ENCODE measurements at regions not wholly inside any gene's neighbourhood (a gene's known extent, or its start where the extent isn't known, plus 50 kb on each side); places are given as distances from the start of the nearest gene placed in this dataset.
"Not testable (repeated sequence)": the region's sequence is repeated elsewhere in the genome, so short reads cannot be mapped to it uniquely, and the experiment has no call there.

- H3K4me1 ChIP-seq, result no peaks in the 10 kb centered on the region
- WGBS, result 49% methylated on average over 4 of the region's 5 CpGs
- H3K27me3 ChIP-seq, result no peaks in the 10 kb centered on the region
- no peaks in the 10 kb centered on the region for H3K9me3 ChIP-seq
- H3K27ac ChIP-seq, result no peak overlapping the region
- no peak for DNase-seq (ENCODE audit: low spot score in 2 of 2)
- H3K4me3 ChIP-seq, result no peak overlapping the region
- no peaks in the 10 kb centered on the region for H3K36me3 ChIP-seq
- no peak for TF ChIP-seq CTCF (IDR thresholded peaks at IDR 0.05)
- no peak for TF ChIP-seq POLR2AphosphoS5 (IDR thresholded peaks at IDR 0.05)
- TF ChIP-seq POLR2A (IDR thresholded peaks at IDR 0.05), result no peak
- no peak for TF ChIP-seq EP300 (IDR thresholded peaks at IDR 0.05)
Observed at GRCh38 chr20:39717936-39718335, 755.8 kb downstream of the DHX35 start.

GRCh38 chr20:39716796-39717341, 754.7 kb downstream of the DHX35 start:
- 60% methylated on average over 1 of the region's 1 CpG for WGBS
- no peaks in the 10 kb centered on the region for H3K4me1 ChIP-seq
- no peaks in the 10 kb centered on the region for H3K27me3 ChIP-seq
- H3K36me3 ChIP-seq, result no peaks in the 10 kb centered on the region
- TF ChIP-seq POLR2A (IDR thresholded peaks at IDR 0.05) (no peak), POLR2AphosphoS5 (IDR thresholded peaks at IDR 0.05) (no peak), CTCF (IDR thresholded peaks at IDR 0.05) (no peak)
- no peaks in the 10 kb centered on the region for H3K9me3 ChIP-seq
- DNase-seq (ENCODE audit: low spot score in 2 of 2), result no peak
- H3K27ac ChIP-seq, result no peak overlapping the region
- no peak overlapping the region for H3K4me3 ChIP-seq

GRCh38 chr20:39713076-39713840, 751.1 kb downstream of the DHX35 start:
- no peak for DNase-seq (ENCODE audit: low spot score in 2 of 2)
- TF ChIP-seq POLR2A (IDR thresholded peaks at IDR 0.05) (no peak), POLR2AphosphoS5 (IDR thresholded peaks at IDR 0.05) (no peak), EP300 (IDR thresholded peaks at IDR 0.05) (no peak), CTCF (IDR thresholded peaks at IDR 0.05) (no peak)
- no peaks in the 10 kb centered on the region for H3K9me3 ChIP-seq
- 69% methylated on average over 4 of the region's 4 CpGs for WGBS
- no peaks in the 10 kb centered on the region for H3K4me1 ChIP-seq
- no peak overlapping the region for H3K27ac ChIP-seq
- H3K36me3 ChIP-seq, result no peaks in the 10 kb centered on the region
- H3K27me3 ChIP-seq, result no peaks in the 10 kb centered on the region
- H3K4me3 ChIP-seq, result no peak overlapping the region

GRCh38 chr20:39706184-39706663, 744.1 kb downstream of the DHX35 start:
- H3K4me3 ChIP-seq, result no peak overlapping the region
- peaks cover 8% of the 10 kb centered on the region for H3K4me1 ChIP-seq
- 48% methylated on average over 3 of the region's 3 CpGs for WGBS
- no peak overlapping the region for H3K27ac ChIP-seq
- TF ChIP-seq EP300 (IDR thresholded peaks at IDR 0.05) (no peak), POLR2AphosphoS5 (IDR thresholded peaks at IDR 0.05) (no peak), CTCF (IDR thresholded peaks at IDR 0.05) (no peak), POLR2A (IDR thresholded peaks at IDR 0.05) (no peak)
- DNase-seq (ENCODE audit: low spot score in 2 of 2), result peak in 1 of 2 donors; percentile 79
- no peaks in the 10 kb centered on the region for H3K27me3 ChIP-seq
- no peaks in the 10 kb centered on the region for H3K9me3 ChIP-seq
- no peaks in the 10 kb centered on the region for H3K36me3 ChIP-seq

GRCh38 chr20:39705032-39705431, 742.9 kb downstream of the DHX35 start:
- no peak overlapping the region for H3K4me3 ChIP-seq

GRCh38 chr20:39703357-39703756, 741.2 kb downstream of the DHX35 start:
- not testable (repeated sequence) for H3K4me3 ChIP-seq; H3K27ac ChIP-seq; H3K9me3 ChIP-seq; DNase-seq (ENCODE audit: low spot score in 2 of 2); H3K36me3 ChIP-seq; H3K27me3 ChIP-seq
- peaks cover 21% of the 10 kb centered on the region for H3K4me1 ChIP-seq
- WGBS, result 96% methylated on average over 3 of the region's 3 CpGs

More at GRCh38 chr20:39705032-39705431, 742.9 kb downstream of the DHX35 start:
- H3K9me3 ChIP-seq, result no peaks in the 10 kb centered on the region
- no peak overlapping the region for H3K27ac ChIP-seq
- H3K27me3 ChIP-seq, result no peaks in the 10 kb centered on the region
- peaks cover 8% of the 10 kb centered on the region for H3K4me1 ChIP-seq
- no peak for DNase-seq (ENCODE audit: low spot score in 2 of 2)
- H3K36me3 ChIP-seq, result no peaks in the 10 kb centered on the region
- WGBS, result 34% methylated on average over 3 of the region's 3 CpGs
- TF ChIP-seq POLR2A (IDR thresholded peaks at IDR 0.05) (no peak), CTCF (IDR thresholded peaks at IDR 0.05) (no peak), EP300 (IDR thresholded peaks at IDR 0.05) (no peak), POLR2AphosphoS5 (IDR thresholded peaks at IDR 0.05) (no peak)
